GM20431 (cell line): ENCODE measurements at regions not wholly inside any gene's neighbourhood (a gene's known extent, or its start where the extent isn't known, plus 50 kb on each side); places are given as distances from the start of the nearest gene placed in this dataset.
"Not testable (repeated sequence)": the region's sequence is repeated elsewhere in the genome, so short reads cannot be mapped to it uniquely, and the experiment has no call there.

Experiments used
- in situ Hi-C: fragments of 300-500 bp; cut with MseI, MboI; formaldehyde crosslinking; loops from one replicate; pipeline ENCODE4 v1.15.0; 2020; ENCODE audit warnings: low sequenced_read_pairs; ENCODE audit not compliant: unreplicated experiment

GRCh38 chr14:106308839-106309389, 782.5 kb downstream of the TMEM121 start:
- in situ Hi-C loops: no loop called here

- in situ Hi-C loops: no loop called here
These were observed 783.0 kb downstream of the TMEM121 start for GRCh38 chr14:106309423-106309822.

DNA sequence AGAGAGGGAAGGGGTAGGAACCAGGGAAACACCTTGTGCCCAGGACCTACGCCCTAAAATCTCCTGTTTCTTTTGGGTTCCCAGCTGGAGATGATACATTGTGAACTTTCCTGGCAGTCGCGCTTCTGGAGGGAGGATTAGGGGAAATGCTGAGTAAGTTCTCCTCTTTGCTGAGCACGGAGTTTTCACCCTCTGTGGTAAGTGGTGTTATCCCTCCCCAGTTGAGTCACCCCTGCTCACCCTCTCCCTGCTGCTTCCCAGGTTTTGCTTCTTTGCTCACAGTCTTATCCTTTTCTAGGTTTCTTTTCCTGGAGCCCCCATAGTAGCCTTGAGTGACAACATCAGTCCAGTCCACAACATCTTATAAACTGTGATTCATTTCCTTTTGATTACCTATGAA, 789.1 kb downstream of the TMEM121 start:
- in situ Hi-C loops: no loop called here

- in situ Hi-C loops: no loop called here
These were observed 791.2 kb downstream of the TMEM121 start for GRCh38 chr14:106317593-106317992.

- in situ Hi-C loops: no loop called here
These were observed 792.3 kb downstream of the TMEM121 start for GRCh38 chr14:106318700-106319099.

DNA sequence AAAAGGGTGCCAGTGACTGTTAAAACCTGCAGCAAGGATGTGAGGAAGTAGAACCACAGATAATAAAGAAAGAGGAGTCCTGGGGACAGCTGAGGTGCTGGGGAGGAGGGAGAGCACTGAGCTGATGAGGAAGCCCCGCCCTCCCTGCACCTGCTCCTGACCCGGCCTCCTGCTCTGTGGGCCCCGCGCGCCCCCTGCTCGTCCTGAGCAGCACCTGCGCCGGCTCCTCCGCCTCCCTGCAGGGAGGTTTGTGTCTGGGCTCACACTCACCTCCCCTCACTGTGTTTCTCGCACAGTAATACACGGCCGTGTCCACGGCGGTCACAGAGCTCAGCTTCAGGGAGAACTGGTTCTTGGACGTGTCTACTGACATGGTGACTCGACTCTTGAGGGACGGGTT, 797.6 kb downstream of the TMEM121 start:
- in situ Hi-C loops: not testable (repeated sequence)

- in situ Hi-C loops: no loop called here
These were observed 800.9 kb downstream of the TMEM121 start for GRCh38 chr14:106327234-106327633.

DNA sequence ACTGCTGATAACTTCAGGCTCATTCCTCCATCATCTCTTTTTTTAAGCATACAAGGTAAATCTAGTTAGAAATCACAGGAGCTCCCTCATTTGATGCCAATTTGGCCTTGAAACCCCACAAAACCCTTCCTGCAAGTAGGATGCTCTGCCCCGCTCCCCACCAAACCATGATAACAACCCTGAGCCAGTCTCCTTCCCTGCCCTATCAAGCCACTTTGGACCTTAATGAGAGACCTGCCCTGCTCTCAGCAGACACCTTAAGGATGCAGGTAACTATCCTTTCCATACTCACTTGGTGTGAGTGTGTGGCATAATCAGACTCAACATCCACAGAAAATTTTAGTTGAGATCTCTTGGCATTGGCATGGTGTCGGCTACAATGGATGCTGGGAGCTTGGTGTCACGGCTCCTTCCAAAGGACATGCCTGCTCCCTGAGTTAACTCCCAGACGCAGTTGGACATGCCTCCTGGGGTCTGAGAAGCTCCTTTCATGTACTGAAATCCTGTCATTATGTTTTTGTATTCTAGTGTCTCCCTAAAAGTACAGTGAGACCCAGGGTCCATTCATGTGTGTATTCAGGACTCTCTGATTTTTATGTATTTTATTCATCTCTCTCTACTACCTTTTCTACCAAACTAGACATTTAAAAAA, 801.4 kb downstream of the TMEM121 start:
- in situ Hi-C loops: not testable (repeated sequence)

GRCh38 chr14:106329243-106329642, 802.9 kb downstream of the TMEM121 start:
- in situ Hi-C loops: not testable (repeated sequence)

DNA sequence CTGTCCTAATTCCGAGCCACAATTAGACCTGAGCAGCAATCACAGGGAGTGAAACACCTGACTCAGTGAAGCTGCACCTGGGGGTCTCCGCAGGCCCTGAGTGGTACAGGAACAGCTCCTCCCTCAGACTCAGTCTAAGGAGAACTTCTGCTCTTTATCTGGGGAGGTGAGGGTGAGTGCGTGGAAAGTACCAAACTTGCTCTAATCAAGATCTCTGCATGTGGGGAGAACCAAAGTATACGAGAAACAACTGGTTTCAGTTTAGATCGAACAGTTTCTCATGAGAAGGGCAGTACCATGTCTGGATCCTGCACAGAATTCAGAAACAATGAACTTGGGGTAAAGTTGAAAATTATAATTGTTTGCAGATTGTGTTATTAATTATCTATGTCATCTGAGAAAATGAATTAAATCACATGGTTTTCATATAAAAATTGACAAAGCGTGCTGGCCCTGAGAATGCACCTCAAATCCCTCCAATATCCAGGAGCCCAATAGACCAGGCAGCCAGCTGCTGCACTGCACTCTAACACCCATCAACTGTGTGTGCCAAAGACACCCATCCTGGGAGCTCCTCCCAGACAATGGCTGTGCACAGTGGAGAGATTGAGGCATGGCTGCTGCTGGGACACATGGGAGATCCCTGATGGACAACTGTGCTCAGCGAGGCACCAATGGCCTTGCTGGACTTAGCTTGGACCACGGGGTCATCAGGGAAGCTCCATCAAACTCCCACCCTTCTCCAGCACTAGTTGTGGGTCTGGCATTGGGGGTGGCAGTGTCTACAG, 803.8 kb downstream of the TMEM121 start:
- in situ Hi-C loops: not testable (repeated sequence)

GRCh38 chr14:106334428-106335109, 808.2 kb downstream of the TMEM121 start:
- in situ Hi-C loops: not testable (repeated sequence)

- in situ Hi-C loops: not testable (repeated sequence)
These were observed 808.7 kb downstream of the TMEM121 start for GRCh38 chr14:106335110-106335429.

DNA sequence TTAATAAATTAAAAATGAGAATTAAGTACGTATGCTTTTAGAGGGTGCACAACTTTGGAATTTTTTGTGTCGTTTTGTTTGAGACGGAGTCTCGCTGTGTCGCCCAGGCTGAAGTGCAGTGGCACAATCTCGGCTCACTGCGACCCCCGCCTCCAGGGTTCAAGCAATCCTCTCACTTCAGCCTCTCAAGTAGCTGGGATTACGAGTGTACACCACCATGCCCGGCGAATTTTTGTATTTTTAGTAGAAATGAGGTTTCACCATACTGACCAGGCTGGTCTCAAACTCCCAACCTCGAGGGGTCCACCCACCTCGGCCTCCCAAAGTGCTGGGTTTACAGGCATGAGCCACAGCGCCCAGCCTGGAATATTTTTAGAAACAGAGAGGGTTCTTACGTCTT, 812.4 kb downstream of the TMEM121 start:
- in situ Hi-C loops: not testable (repeated sequence)

- in situ Hi-C loops: not testable (repeated sequence)
These were observed 814.3 kb downstream of the TMEM121 start for GRCh38 chr14:106340658-106341057.

GRCh38 chr14:106341161-106341560, 814.8 kb downstream of the TMEM121 start:
- in situ Hi-C loops: not testable (repeated sequence)

DNA sequence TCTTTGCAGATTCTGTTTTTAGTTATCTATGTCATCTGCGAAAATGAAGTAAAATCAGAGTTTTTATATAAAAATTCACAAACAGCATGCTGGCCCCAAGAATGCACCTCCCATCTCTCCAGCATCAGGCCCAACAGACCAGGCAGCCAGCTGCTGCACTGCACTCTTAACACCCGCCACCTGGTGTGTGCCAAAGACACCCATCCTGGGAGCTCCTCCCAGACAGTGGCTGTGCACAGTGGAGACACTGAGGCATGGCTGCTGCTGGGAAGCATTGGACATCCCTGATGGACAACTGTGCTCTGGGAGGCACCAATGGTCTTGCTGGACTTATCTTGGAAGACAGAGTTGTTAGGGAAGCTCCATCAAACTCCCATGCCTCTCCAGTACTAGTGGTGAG, 817.2 kb downstream of the TMEM121 start:
- in situ Hi-C loops: no loop called here

DNA sequence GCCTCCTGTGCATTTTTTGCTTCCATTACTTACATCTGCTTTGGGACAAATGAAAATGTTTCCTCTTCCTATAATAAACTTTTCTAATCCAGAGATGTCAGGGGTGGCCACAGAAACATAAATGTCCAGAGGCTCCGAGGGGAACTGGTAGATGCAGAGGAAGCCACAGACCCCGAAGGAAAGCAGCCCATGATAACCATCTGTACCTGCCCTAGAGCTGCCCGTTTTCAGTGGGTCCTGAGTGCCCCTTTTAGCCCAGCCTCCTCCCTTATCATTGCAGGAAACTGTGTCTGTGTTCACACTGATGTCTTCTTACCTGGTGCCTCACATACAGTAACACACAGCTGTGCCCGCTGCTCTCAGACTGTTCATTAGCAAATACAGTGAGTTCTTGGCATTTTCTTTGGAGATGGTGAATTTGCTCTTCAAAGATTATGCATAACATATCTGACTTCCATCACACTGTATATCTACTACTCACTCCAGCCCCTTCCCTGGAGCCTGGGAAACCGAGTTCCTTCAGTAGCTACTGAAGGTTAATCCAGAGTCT, 817.8 kb downstream of the TMEM121 start:
- in situ Hi-C loops: not testable (repeated sequence)

DNA sequence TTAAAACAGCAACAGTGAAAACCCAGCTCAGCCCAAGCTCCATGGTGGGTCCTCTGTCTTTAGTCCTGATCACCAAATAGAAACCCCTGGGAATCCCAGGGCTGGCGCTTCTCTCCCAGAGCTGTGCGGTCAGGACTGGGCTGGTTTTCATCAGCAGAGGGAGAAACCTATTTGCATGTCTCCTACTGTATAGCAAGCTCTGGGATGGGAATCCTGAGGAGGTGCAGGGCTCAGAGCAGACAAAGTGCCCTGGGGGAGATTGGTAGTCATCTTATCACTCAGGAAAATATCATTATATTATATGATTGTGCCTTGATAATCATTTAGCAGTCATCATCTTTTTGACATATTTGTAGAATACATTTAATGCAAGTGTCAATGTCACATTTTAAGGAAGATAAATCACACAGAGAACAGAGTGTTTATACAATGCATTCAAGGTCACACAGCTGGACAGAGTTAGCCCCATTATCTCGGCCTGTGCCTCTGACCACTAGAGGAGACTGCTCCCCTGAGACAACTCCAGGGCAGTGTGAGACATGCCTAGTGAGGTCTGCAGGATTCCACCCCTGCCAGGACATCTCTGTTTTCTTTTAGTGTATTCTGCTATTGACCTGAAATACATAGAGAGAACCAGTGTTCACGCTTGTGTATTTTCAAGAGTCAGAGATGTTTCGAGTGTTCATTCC, 818.6 kb downstream of the TMEM121 start:
- in situ Hi-C loops: not testable (repeated sequence)

DNA sequence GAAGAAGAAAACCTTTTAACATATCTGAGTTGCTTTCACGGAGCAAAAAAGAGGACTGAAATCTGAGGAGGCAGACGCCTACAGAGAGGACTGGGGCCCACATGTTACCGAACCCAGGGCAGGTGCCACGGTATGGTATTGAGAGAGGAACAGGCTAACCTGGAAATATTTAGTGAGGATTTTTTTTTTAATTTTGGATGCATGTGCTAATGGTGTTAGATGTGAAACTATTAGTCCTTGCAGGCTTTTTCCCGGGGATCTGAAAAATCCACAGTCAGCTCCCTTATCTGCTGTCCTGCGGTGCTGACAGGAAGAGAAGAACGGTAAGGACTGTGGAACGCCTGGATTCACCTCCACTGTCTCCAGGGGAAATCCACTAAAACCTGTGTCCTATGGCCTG, 819.7 kb downstream of the TMEM121 start:
- in situ Hi-C loops: no loop called here
